ENCODE measurements at regions not wholly inside any gene's neighbourhood (a gene's known extent, or its start where the extent isn't known, plus 50 kb on each side); places are given as distances from the start of the nearest gene placed in this dataset.
A peak's percentile ranks its signal among the peaks of the same experiment; 100 is the strongest.

DNA sequence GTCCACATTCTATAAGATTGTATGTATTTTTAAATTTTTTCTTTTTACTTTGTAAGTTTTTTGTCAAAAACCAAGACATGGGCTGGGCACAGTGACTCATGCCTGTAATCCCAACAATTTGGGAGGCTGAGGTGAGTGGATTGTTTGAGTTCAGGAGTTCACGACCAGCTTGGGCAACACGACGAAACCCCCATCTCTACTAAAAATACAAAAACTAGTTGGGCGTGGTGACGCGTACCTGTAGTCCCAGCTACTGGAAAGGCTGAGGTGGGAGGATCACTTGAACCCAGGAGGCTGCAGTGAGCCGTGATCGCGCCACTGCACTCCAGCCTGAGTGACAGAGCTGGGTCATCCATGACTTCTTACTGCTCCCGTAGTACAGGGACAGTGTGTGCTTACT lies 84.8 kb upstream of the PRDM11 start:
- peak in 1 of 10 donors; percentile 50 for DNase-seq
- intact Hi-C loops (cut with DNase I), result no loop called here

DNA sequence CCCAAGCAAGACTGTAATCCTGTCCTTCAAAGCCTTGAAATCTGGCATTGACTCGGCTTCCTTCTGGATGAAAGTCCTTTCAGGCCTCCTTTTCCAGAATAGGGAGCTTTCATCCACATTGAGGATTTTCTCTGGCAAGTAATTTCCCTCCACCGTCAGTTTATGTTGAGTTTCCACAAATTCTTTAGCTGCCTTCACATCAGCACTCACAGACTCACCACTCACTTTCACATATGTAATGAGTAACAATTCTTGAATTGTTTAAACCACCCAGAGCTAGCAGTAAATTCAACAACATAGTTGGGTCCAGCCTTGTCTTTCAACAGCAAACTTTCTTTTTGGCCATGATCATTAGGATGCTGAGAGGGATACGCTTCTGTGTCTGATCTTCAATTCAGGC lies 84.3 kb upstream of the PRDM11 start:
- intact Hi-C loops (cut with DNase I), result no loop called here
- DNase-seq, result no peak

DNA sequence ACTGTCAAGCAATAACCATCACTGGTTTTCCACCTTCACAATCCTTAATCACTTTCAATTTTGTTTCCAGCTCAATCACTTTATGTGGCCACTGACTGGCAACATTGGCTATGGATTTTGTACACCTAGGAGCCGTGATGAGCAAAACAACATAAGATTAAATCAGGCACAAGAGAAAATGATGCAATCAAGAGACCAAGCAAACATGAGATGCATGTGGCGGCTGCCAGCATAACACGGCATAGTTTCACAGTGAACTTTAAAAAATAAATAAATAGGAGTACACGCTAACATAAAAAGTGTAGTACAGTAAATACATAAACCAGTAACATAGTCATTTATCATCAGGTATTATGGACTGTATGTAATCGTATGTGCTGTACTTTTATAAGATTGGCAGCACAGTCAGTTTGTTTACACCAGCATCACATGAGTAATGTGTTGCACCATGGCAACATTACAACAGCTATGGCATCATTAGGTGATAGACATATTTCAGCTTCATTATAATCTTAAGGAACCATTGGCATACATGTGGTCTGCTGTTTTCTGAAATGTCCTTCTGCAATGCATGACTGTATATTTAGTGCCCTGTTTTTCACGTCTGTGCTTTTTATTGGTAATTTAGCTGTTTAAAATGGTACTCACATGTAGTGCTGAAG lies 83.3 kb upstream of the PRDM11 start:
- intact Hi-C loops (cut with DNase I), result no loop called here

DNA sequence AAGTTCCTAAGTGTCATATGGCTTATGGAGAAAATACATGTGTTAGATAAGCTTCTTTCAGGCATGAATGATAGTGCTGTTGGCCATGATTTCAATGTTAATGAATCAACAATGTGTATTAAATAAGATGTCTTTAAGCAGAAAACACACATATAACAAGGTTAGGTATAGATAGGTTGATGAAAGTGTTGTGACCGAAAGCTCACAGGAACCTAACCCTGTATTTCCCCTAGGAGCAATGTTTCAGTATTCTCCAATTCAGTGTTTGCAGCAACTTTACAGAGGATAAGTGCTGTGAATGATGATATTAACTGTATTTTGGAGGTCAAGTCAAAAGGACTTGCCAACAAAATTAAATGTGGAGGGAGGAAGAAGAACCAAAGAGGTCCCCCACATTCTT lies 82.8 kb upstream of the PRDM11 start:
- intact Hi-C loops (cut with DNase I), result no loop called here

More for the DNA sequence above, 83.3 kb upstream of the PRDM11 start:
- peak in 1 of 10 donors; percentile 39 for DNase-seq

DNA sequence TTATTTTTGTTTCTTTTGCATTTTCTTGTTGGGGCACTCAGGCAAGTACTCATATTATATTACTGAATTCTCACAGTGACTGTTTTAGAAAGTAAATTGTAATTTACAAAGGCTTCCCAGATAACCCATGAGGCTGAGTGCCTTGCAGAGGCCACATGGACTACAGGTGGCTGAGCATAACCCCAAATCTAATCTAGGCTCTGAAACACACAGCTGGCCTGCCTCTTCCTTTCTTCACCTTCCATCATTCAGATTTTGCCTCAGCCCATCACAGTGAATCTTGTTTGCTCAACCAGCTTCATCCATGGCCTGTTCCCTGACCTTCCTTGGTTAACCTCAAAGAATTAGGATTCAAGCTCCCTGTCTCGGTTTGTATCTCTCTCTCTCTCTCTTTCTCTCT lies 78.5 kb upstream of the PRDM11 start:
- DNase-seq, result no peak
- intact Hi-C loops (cut with DNase I), result no loop called here

More for the DNA sequence above, 82.8 kb upstream of the PRDM11 start:
- no peak for DNase-seq

DNA sequence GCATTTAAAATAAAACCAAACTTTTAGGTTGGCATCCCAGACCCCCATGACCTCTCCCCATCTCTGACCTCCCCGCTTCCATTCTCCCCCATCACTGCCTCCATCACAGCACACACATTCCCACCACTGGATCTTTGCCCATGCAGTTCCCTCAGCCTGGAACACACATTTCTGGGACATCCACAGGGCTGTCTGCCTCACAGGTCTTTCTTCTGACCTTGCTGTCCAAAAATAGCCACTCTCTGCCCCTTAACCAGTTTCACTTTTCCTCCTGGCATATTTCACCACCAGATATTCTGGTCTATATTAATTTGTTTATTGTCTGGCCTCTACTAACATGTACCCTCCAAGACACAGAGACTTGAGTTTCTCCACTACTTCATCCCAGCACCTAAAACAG lies 75.2 kb upstream of the PRDM11 start:
- intact Hi-C loops (cut with DNase I), result no loop called here
- DNase-seq, result no peak

DNA sequence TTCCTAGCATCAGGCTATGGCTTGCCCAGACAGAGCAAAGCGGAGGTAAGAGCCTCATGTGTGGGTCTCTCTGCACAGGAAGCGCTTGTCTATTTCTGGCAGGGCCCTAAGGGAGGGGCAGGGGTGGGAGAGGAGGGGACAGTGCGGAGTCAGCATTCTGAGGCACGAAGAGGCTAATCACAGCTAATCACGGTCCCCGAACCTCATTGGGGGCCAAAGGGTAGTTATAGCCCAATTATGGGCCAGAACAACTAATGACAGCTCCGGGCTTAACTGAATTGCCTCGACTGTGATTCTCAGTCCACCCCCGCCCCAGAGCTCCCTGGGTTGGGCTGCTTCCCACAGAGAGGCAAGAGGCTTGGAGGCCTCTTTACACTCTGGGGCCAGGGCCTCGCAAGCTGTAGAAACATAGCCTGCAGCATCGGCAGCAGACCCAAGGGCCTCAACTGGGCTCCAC lies 72.7 kb upstream of the PRDM11 start:
- DNase-seq, result peak in 1 of 10 donors; percentile 81

DNA sequence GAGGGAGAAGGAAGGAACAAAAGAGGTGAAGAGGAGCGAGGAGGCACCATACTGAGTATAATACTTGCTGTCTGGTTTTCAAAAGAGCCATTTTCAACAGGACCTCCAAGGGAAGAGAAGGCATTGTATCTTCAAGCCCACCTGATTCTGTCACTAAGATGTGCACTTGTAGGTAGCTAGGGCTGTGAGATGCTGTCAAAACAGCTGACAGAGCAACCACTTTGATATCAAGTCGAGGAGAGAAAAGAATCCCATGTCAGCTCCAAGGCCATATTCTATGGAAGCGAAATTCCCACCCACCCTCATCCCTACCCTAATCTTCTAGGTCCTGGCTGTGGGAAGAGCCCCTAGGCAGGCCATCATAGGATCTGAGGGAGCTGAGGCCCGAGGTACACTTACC lies 70.9 kb upstream of the PRDM11 start:
- DNase-seq, result no peak
- intact Hi-C loops (cut with DNase I), result loop anchor here (5.0 kb wide), 1 partner anchor 33 kb away; no protein-coding TSS in a partner anchor

More for the DNA sequence above, 72.7 kb upstream of the PRDM11 start:
- intact Hi-C loops (cut with DNase I), result no loop called here

DNA sequence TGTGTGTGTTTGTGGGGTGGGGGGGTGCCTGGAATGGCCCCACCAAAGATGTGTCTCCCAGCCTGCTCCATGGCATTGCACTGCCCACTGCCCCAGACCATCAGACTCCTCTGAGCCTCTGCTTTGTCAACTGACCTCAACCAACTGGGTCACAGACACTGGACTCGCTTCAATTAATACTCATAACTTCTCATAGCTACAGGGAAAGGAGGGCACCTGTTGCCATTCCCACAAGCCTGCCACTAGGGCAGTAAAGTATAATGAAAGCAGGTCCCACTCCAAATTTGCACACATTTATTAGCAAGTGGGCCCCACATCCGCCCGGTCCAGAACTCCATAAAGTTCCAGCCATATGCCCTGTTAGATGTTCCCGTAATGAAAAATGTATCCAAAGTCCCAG lies 70.5 kb upstream of the PRDM11 start:
- intact Hi-C loops (cut with DNase I), result loop anchor here (5.0 kb wide), 1 partner anchor 34 kb away; no protein-coding TSS in a partner anchor
- DNase-seq, result no peak

DNA sequence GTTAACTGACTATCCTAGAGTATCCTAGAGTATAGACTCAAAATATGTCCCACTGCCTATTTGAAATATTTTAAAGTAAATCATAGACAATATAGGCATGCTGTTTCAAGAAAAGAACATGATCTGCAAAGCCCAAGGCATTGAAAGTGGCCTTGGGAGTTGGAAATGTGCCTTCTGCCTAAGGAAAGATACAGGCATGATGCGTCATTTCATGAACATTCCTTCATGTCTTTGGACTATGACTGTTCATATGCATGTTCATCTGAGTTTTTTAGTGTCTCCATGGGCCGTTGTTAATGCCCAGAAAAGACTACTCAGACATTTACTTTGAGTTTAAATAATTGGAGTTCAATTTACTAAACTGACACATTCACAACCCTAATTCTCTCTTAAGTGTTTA lies 69.7 kb upstream of the PRDM11 start:
- intact Hi-C loops (cut with DNase I), result loop anchor here (5.0 kb wide), 1 partner anchor 34 kb away; no protein-coding TSS in a partner anchor
- DNase-seq, result no peak

DNA sequence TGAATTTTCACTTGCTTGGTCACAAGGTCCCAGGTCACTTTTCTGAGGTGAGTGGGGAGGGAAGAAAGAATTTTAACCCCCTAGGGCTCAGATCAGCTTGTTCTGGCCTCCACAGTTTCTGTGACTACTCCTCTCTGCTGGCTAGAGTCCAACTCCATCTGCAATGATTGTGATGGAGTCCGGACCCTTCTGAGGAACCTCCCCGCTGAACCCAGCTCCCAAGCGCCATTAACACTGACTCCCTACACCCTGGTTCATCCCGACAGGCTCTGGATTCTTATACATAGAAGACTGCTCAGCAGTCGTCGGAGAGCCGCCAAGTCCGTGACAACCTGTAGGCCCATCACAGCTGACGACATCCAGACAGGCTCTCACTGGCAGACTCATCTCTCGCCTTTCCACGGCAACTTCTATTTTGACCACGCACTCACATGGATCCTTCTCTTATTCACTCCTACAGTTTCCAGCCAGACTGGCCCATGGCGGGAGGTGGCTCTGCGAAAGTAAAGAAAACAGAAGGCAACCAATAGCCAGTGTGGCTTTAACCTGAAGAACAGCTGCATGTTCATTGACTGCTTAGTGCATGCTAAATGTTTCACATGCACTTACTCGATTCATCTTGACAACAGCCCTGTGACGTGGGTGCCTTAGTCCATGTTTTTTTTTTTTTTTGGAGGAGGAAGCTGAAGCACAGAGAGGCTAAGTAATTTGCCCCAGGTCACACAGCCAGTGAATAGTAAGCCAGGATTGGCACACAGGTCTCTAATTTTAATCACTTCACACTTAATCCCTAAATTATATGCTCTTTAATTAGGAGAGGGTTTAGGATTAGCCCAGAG lies 68.0 kb upstream of the PRDM11 start:
- intact Hi-C loops (cut with DNase I), result loop anchor here (5.0 kb wide), 1 partner anchor 36 kb away; no protein-coding TSS in a partner anchor
- DNase-seq, result peak in 7 of 10 donors; percentile 39 to 94 (median 59)

DNA sequence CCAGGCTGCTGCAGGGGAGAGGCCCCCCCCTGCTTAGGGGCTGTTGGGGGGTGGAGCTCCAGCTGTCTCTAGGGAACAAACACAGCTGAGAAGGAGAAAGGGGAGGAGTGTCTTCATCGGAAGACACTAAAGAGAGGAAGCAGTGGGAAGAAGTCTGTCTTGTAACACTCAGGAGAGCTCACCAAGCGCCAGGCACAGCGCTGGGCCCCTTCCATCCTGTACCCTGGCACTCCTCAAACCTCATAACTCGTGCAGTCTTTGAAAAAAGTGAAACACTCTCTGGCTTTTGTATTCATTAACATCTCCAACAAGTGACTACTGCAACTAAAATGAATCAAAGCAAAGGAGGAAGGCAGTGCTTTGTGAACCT lies 67.4 kb upstream of the PRDM11 start:
- DNase-seq, result peak in 1 of 10 donors; percentile 81
- intact Hi-C loops (cut with DNase I), result loop anchor here (5.0 kb wide), 1 partner anchor 37 kb away; no protein-coding TSS in a partner anchor

DNA sequence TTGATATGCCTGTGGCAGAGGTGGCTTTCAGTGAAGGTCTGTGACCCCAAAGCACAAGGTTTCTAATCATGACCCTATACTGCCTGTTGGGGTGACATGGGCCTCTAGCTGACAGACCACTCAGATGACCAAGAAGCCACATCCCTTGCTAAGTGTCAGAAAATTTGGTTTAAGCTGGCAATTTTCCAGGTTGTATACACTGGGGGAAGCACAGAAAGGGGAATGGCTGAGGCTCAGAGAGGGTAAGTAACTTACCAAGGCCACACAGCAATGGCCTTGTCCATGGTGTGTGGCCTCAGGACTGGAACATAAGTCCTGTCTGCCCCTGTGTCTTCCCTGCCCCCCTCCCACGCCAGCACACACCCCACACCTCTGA lies 66.9 kb upstream of the PRDM11 start:
- intact Hi-C loops (cut with DNase I), result loop anchor here (5.0 kb wide), 1 partner anchor 37 kb away; no protein-coding TSS in a partner anchor
- no peak for DNase-seq

DNA sequence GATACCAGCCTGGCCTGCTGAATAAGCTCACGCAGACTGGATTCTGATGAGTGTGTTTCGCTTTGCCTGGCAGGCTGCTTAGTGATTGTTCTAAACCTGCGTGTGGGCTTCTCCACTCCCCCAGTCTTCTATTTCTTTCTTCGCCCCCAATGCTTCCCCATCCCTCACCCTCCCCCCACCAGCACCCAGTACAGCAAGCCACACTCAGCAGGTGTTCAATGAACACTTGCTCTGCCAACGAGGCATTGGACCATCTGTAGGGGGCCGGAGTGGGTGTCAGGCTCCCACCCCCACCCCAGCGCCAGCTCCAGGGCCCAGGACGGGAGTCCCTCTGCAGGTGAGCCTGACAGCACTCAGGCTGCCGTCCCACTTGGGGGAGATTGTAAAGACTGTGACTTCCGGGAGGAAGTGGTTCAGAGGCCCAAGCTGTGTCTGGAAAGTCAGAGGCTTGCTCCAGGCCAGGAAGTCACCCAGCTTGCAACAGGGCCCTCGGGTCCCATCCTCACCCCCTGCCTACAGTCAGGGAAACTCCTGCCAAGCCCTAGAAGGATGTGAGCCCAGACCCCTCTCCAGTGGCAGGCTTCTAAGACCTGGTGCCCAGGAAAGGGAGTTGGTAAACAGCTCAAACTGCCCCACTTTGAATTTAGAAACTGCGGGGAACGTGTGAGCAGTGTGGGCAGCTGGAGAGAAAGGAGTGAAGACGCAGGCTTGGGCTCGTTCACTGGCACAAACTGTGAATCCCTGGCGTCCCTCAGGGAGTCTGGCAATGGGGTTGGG lies 66.3 kb upstream of the PRDM11 start:
- intact Hi-C loops (cut with DNase I), result loop anchor here (5.0 kb wide), 1 partner anchor 38 kb away; no protein-coding TSS in a partner anchor

DNA sequence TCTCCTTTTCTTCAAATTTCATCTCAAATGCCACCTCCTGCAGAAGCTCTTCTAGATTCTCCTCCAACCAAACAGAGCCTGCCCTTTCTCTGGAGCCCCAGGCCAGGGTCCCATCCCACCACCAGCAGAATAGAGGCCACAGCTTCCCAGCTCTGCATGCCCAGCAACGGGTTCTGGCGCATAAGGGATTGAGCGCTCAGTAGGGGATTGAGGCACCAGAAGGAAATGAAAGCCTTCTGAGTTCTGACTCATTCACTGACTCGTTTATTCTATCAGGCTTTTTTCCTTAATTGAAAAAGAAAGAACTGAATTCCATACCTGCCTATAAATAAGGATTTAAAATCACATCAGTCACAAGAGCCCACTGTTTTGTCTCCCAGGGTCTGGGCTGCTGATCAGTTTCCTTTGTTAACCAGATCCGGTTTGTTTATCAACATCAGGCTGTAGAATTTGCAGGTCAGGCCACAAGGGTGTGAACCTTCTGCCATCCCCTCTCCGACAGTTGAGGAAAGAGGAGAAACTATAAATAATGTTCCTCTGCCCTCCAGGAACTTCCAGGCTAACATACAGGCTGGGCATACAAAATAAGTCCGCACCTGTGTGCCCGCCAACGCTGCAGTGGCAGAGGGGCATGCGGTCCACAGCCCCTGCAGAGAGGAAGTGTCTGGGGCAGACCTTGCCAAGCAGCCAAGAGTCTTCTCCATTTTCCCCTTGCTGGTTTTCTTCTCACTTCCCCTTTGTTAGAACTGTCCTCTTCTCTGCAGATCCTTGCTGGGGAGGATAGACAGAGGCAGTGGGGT lies 63.5 kb upstream of the PRDM11 start:
- intact Hi-C loops (cut with DNase I), result no loop called here
- DNase-seq, result no peak

More for the DNA sequence above, 66.3 kb upstream of the PRDM11 start:
- DNase-seq, result peak in 6 of 10 donors; percentile 31 to 92 (median 64)

DNA sequence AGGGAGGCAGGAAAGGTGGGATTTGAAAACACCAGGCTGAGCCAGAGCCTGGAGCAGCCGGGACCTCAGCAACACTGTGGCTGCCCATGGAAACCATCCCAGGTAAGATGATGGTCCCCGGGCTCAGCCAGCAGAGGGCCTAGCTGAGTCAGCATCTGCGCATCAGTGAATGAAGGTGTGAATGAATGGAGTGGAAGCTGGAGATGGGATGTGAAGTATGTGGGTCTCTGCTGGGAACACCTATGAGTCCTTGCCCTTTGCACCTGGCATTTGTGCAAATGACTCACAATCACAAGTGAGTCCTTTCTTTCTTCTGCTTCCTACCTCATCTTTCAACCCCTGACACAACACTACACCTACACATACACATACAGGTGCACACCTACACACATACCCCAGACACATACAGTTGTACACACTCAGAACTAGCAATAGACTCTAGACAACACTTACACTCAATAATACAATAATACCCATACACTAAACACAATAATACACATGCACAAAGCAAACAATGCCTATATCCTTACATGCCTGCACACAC lies 62.8 kb upstream of the PRDM11 start:
- peak in 4 of 10 donors; percentile 39 to 87 (median 58) for DNase-seq
- intact Hi-C loops (cut with DNase I), result no loop called here

DNA sequence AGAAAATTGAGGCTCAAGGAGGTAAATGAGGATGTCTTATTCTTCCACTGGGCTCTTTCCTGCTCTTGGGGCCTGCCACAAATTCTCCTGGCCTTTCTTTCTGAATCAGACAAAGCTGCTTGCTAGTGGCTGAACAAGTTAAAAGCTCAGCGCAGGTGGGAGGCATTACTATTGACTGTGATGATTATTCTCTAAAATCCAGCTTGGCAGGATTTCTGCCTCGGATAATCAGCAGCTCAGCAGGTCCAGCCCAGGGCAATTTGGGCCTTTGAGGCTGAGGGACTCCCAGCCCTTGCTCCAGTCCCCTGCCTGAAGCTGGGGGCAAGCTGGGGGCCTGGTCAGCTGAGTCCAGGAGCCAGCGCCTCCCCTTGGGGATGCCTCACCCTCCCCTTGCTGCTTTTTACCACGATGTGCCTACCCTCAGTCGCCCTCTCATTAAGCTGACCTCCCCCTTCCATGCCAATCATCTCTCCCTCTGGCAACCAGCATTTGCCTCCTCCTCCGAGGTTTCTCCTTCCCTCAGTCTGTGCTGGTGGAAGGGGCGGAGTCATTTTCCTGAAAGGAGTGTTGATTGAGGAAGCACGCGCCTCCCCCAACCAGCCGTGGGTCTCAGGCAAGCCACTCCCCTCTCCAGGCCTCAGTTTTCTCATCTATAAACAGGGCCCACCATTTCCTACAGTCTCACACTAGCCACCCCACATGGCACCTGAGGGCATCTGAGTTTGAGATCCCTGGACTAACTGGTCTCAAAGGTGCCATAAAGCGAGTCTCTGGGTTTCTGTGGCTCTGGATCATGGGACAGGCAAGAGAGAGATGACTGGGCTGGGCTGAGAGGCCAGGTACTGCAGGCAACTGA lies 60.6 kb upstream of the PRDM11 start:
- DNase-seq, result no peak
- intact Hi-C loops (cut with DNase I), result no loop called here

DNA sequence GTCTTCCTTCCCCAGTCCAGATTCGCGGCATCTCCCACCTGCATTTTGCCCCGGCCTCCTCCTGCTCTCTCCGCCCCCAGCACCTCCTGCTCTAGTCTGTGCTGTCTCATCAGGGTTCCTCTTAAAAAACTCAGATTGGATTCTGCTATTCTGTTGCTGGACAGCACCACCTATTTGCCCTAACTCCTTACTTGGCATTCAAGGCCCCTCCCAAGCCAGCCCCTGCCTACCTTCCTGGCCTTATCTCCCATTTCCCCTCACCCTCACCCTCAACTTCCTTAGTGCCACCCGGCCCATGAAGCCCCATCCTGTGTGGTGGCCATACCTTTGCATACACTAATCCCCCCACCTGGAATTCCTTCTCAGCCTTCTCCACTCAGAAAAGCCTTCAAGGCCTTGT lies 59.9 kb upstream of the PRDM11 start:
- intact Hi-C loops (cut with DNase I), result no loop called here
- no peak for DNase-seq
